Panc1 (cell line): ENCODE measurements at regions not wholly inside any gene's neighbourhood (a gene's known extent, or its start where the extent isn't known, plus 50 kb on each side); places are given as distances from the start of the nearest gene placed in this dataset.

Experiments used
- ATAC-seq: fragments of 200-7000 bp; cut with Tn5 transposase; 2 replicates; pipeline ENCODE4 v1.9.1; 2020; ENCODE audit warnings: mild to moderate bottlenecking, moderate library complexity
- BruUV-seq: library from RNA; stranded (reverse); fragments of 400-500 nt; replicated peaks from 2 replicates; lab custom pipeline; 2021; lab: Mats Ljungman, UMichigan
- CTCF ChIA-PET: fragments of 300-600 bp; sonication (Branson Sonifier 250); formaldehyde crosslinking; loops from one replicate; lab custom pipeline; 2022; ENCODE audit warnings: antibody characterized with exemption; lab: Charles Lee
- POLR2A ChIA-PET: fragments of 300-600 bp; sonication (Branson Sonifier 250); formaldehyde crosslinking; loops from one replicate; lab custom pipeline; 2022; ENCODE audit warnings: antibody characterized with exemption; lab: Charles Lee
- DNase-seq: peaks from one replicate; pipeline ENCODE4 v3.0.0-alpha.2; 2010; ENCODE audit warnings: low read depth, low spot score
- H3K27ac ChIP-seq: 2 replicates; pipeline ENCODE4 v1.5.1; 2011; ENCODE audit warnings: mild to moderate bottlenecking, low read length, inconsistent platforms
- H3K27me3 ChIP-seq: fragments of 200-500 bp; sonication (Bioruptor generic); 2 replicates; pipeline ENCODE4 v1.6.0; 2014; ENCODE audit warnings: low read length, inconsistent platforms; ENCODE audit not compliant: control insufficient read depth, insufficient read depth
- H3K36me3 ChIP-seq: fragments of 200-500 bp; sonication (Bioruptor generic); 2 replicates; pipeline ENCODE4 v1.5.1; 2014; ENCODE audit warnings: inconsistent platforms, mild to moderate bottlenecking, low read length, moderate library complexity; ENCODE audit not compliant: control insufficient read depth, insufficient read depth
- H3K4me1 ChIP-seq: 2 replicates; pipeline ENCODE4 v1.5.1; 2011; ENCODE audit warnings: inconsistent platforms, mild to moderate bottlenecking, low read length, moderate library complexity; ENCODE audit not compliant: control insufficient read depth, insufficient read depth
- H3K4me3 ChIP-seq, 2 experiments: 2 replicates each; pipeline ENCODE4 v1.5.1; 2011 to 2012; ENCODE audit warnings: low read depth in 2 of 2, low read length in 2 of 2, mild to moderate bottlenecking in 2 of 2, inconsistent platforms in 1 of 2, moderate library complexity in 1 of 2
- H3K9me3 ChIP-seq: fragments of 200-500 bp; sonication (Bioruptor generic); 2 replicates; pipeline ENCODE4 v1.5.1; 2014; ENCODE audit warnings: low read depth, mild to moderate bottlenecking, inconsistent platforms, low read length, moderate library complexity; ENCODE audit not compliant: control insufficient read depth, insufficient read depth
- CTCF ChIP-seq: fragments of 450-650 bp; IDR thresholded peaks from 2 replicates; pipeline ENCODE4 v1.5.1; 2017; ENCODE audit warnings: mild to moderate bottlenecking
- POLR2AphosphoS5 ChIP-seq: IDR thresholded peaks from 2 replicates; pipeline ENCODE4 v1.6.1; 2012; ENCODE audit warnings: mild to moderate bottlenecking, low read depth, low read length, moderate library complexity
- REST ChIP-seq, 2 experiments: IDR thresholded peaks; 2 replicates each; pipeline ENCODE4 v1.6.1; 2011 to 2012; ENCODE audit warnings: low read depth in 2 of 2, control low read depth in 1 of 2, low read length in 1 of 2, mild to moderate bottlenecking in 1 of 2, moderate library complexity in 1 of 2; ENCODE audit not compliant: insufficient read depth in 1 of 2
- SIN3A ChIP-seq: IDR thresholded peaks from 2 replicates; pipeline ENCODE4 v1.6.1; 2012; ENCODE audit warnings: low read depth, mild to moderate bottlenecking, low read length, moderate library complexity, borderline replicate concordance; ENCODE audit not compliant: insufficient read depth
- TCF7L2 ChIP-seq: IDR thresholded peaks from 2 replicates; pipeline ENCODE4 v1.6.1; 2011; ENCODE audit warnings: mild to moderate bottlenecking, low read depth, low read length, inconsistent platforms
- in situ Hi-C: cut with HindIII; loops from 2 replicates; pipeline ENCODE4 v1.10.0; 2016; ENCODE audit warnings: low sequenced_read_pairs, low pct_unique_long_range_greater_than_20kb
- intact Hi-C: fragments of 100-400 bp; cut with micrococcal nuclease; formaldehyde crosslinking; loops from one replicate; pipeline ENCODE4 v1.10.0; 2022; ENCODE audit not compliant: unreplicated experiment

- Histone ChIP-seq H3K27me3 (no peaks in the 10 kb centered on the region), H3K4me1 (no peaks in the 10 kb centered on the region), H3K27ac (no peak overlapping the region), H3K9me3 (no peaks in the 10 kb centered on the region), H3K4me3 (no peak overlapping the region), H3K36me3 (no peaks in the 10 kb centered on the region)
- ATAC-seq (no peak), DNase-seq (no peak)
- POLR2A ChIA-PET: no interaction called here
- CTCF ChIA-PET: no interaction called here
- in situ Hi-C loops: no loop called here
- intact Hi-C loops: no loop called here
- TF ChIP-seq POLR2AphosphoS5 (no peak), REST (IDR thresholded peaks at IDR 0.05; ENCODE audit: insufficient read depth in 1 of 2, low read depth in 2 of 2, low read length in 1 of 2) (no peak), CTCF (no peak), SIN3A (no peak), TCF7L2 (no peak)
- BruUV-seq: no TSS peak
These were observed 458.1 kb downstream of the TBL1XR1 start for GRCh38 chr3:176739159-176739558.

- POLR2A ChIA-PET: no interaction called here
- in situ Hi-C loops (no loop called here), intact Hi-C loops (no loop called here)
- Histone ChIP-seq H3K4me3 (no peak overlapping the region), H3K27ac (no peak overlapping the region), H3K36me3 (no peaks in the 10 kb centered on the region), H3K4me1 (no peaks in the 10 kb centered on the region), H3K9me3 (no peaks in the 10 kb centered on the region), H3K27me3 (no peaks in the 10 kb centered on the region)
- DNase-seq: no peak
- no TSS peak for BruUV-seq
- CTCF ChIA-PET: no interaction called here
- TF ChIP-seq TCF7L2 (no peak), SIN3A (no peak), REST (IDR thresholded peaks at IDR 0.05; ENCODE audit: insufficient read depth in 1 of 2, low read depth in 2 of 2, low read length in 1 of 2) (no peak)
- no peak for ATAC-seq
These were observed 459.7 kb downstream of the TBL1XR1 start for GRCh38 chr3:176737480-176738110.
